K562 (cell line): ENCODE measurements at regions not wholly inside any gene's neighbourhood (a gene's known extent, or its start where the extent isn't known, plus 50 kb on each side); places are given as distances from the start of the nearest gene placed in this dataset.

Source experiments
- ATAC-seq: fragments of 200-7000 bp; cut with Tn5 transposase; 3 replicates; pipeline ENCODE4 v1.9.1; 2020; ENCODE audit warnings: moderate library complexity
- BruUV-seq: library from RNA; stranded (reverse); fragments of 400-500 nt; replicated peaks from 2 replicates; lab custom pipeline; 2021; lab: Mats Ljungman, UMichigan
- CTCF ChIA-PET: fragments of 300-600 bp; formaldehyde crosslinking; extraction: SDS; loops from one replicate; lab custom pipeline; 2021; ENCODE audit warnings: low intra/inter-chr PET ratio; lab: Yijun Ruan, JAX
- POLR2A ChIA-PET: fragments of 300-600, 350-650 bp; sonication (Branson Sonifier 250); formaldehyde crosslinking; extraction: SDS; loops from one replicate; lab custom pipeline; 2021; ENCODE audit warnings: antibody characterized with exemption, inconsistent platforms; lab: Yijun Ruan, JAX
- DNase-seq, 4 experiments: peaks; one replicate each; pipeline versions ENCODE4 v3.0.0 to v3.0.0-alpha.2; 2011 to 2018; ENCODE audit warnings: low spot score in 3 of 4, mixed read lengths in 3 of 4; ENCODE audit errors: extremely low read depth in 1 of 4
- FAIRE-seq: peaks from 2 replicates; lab custom pipeline; 2011; peaks lifted over from hg19 to GRCh38; lab: Jason Lieb, UNC
- H2AFZ ChIP-seq: 2 replicates; pipeline ENCODE4 v1.6.0; 2011; ENCODE audit warnings: low read depth, low read length, control low read depth, inconsistent platforms
- H3K27ac ChIP-seq: fragments of 200-600 bp; 3 replicates; pipeline ENCODE4 v1.8.0; 2011; ENCODE audit warnings: low read depth, mild to moderate bottlenecking, control low read depth, inconsistent platforms, low read length, moderate library complexity, mixed read lengths; ENCODE audit errors: extremely low read depth
- H3K27me3 ChIP-seq, 2 experiments: fragments of 300-600 bp in 1 of 2; 2 replicates in 1 of 2; 3 replicates in 1 of 2; pipeline versions ENCODE4 v1.6.0 to v1.8.0; 2011; ENCODE audit warnings: inconsistent platforms in 2 of 2, low read length in 2 of 2, mild to moderate bottlenecking in 1 of 2, mixed read lengths in 1 of 2, moderate library complexity in 1 of 2; ENCODE audit not compliant: control insufficient read depth in 2 of 2, insufficient read depth in 2 of 2
- H3K36me3 ChIP-seq: fragments of 300-600 bp; 3 replicates; pipeline ENCODE4 v1.8.0; 2011; ENCODE audit warnings: mild to moderate bottlenecking, low read length, inconsistent platforms; ENCODE audit not compliant: control insufficient read depth, insufficient read depth
- H3K4me1 ChIP-seq, 2 experiments: fragments of 200-600 bp in 1 of 2; replicated peaks in 1 of 2; 2 replicates in 1 of 2; 3 replicates in 1 of 2; pipeline versions ENCODE4 v1.5.1 to v1.8.0; 2011; ENCODE audit warnings: inconsistent platforms in 2 of 2, low read length in 2 of 2, mild to moderate bottlenecking in 1 of 2, mixed read lengths in 1 of 2, moderate library complexity in 1 of 2; ENCODE audit not compliant: control insufficient read depth in 2 of 2, insufficient read depth in 2 of 2
- H3K4me2 ChIP-seq: 2 replicates; pipeline ENCODE4 v1.6.1; 2011; ENCODE audit warnings: low read length, control low read depth, inconsistent platforms, mixed read lengths; ENCODE audit not compliant: insufficient read depth
- H3K4me3 ChIP-seq: fragments of 200-600 bp; sonication (generic), shearing (Covaris generic); 2 replicates; pipeline ENCODE4 v1.5.1; 2016; ENCODE audit warnings: control low read depth, inconsistent platforms
- H3K79me2 ChIP-seq: fragments of 200-600 bp; 3 replicates; pipeline ENCODE4 v1.8.0; 2011; ENCODE audit warnings: low read length, inconsistent platforms; ENCODE audit not compliant: control insufficient read depth, insufficient read depth
- H3K9ac ChIP-seq, 2 experiments: 2 replicates each; pipeline versions ENCODE4 v1.6.0 to v1.6.1; 2011; ENCODE audit warnings: low read depth in 2 of 2, low read length in 2 of 2, control low read depth in 1 of 2, inconsistent platforms in 1 of 2, mild to moderate bottlenecking in 1 of 2, mixed read lengths in 1 of 2; ENCODE audit not compliant: insufficient read depth in 1 of 2
- H3K9me1 ChIP-seq: one replicate; pipeline ENCODE4 v1.6.0; 2011; ENCODE audit warnings: inconsistent platforms, mild to moderate bottlenecking, low read length, moderate library complexity; ENCODE audit not compliant: control insufficient read depth, insufficient read depth
- H3K9me3 ChIP-seq: replicated peaks from 2 replicates; pipeline ENCODE4 v1.5.1; 2011; ENCODE audit warnings: low read depth, low read length, inconsistent platforms; ENCODE audit not compliant: control insufficient read depth, insufficient read depth
- H4K20me1 ChIP-seq: replicated peaks from 2 replicates; pipeline ENCODE4 v1.6.1; 2011; ENCODE audit warnings: low read length, inconsistent platforms, mixed read lengths; ENCODE audit not compliant: control insufficient read depth, insufficient read depth
- CTCF ChIP-seq, 3 experiments: IDR thresholded peaks in 2 of 3; conservative IDR thresholded peaks in 1 of 3; 2 replicates each; pipeline ENCODE4 v1.5.1; 2011 to 2012; ENCODE audit warnings: low read length in 3 of 3, mild to moderate bottlenecking in 3 of 3, control low read depth in 2 of 3, improper control_type of control experiment in 1 of 3, inconsistent platforms in 1 of 3, low read depth in 1 of 3, mixed read lengths in 1 of 3, moderate library complexity in 1 of 3; ENCODE audit not compliant: insufficient read depth in 2 of 3
- NEUROD1 ChIP-seq: fragments of 150-350 bp; IDR thresholded peaks from 2 replicates; pipeline ENCODE4 v1.6.1; 2014; ENCODE audit warnings: borderline replicate concordance, low read length, low read depth; ENCODE audit not compliant: partially characterized antibody
- WGBS: fragments of 100-300 bp; shearing (Covaris generic); methylation state at CpG from one replicate; pipeline ENCODE4 v1.1.6; 2016; ENCODE audit warnings: low coverage, mixed read lengths; ENCODE audit not compliant: insufficient coverage; ENCODE audit errors: missing lambda C conversion rate; 5-methylcytosine and 5-hydroxymethylcytosine counted together
- in situ Hi-C: fragments of 300-500 bp; cut with MboI; formaldehyde crosslinking; loops from 4 replicates; pipeline ENCODE4 v1.15.0; 2018; ENCODE audit warnings: inconsistent platforms, mixed read lengths
- intact Hi-C: fragments of 100-400 bp; cut with micrococcal nuclease; formaldehyde crosslinking; loops from 2 replicates; pipeline ENCODE4 v1.14.2; 2022

DNA sequence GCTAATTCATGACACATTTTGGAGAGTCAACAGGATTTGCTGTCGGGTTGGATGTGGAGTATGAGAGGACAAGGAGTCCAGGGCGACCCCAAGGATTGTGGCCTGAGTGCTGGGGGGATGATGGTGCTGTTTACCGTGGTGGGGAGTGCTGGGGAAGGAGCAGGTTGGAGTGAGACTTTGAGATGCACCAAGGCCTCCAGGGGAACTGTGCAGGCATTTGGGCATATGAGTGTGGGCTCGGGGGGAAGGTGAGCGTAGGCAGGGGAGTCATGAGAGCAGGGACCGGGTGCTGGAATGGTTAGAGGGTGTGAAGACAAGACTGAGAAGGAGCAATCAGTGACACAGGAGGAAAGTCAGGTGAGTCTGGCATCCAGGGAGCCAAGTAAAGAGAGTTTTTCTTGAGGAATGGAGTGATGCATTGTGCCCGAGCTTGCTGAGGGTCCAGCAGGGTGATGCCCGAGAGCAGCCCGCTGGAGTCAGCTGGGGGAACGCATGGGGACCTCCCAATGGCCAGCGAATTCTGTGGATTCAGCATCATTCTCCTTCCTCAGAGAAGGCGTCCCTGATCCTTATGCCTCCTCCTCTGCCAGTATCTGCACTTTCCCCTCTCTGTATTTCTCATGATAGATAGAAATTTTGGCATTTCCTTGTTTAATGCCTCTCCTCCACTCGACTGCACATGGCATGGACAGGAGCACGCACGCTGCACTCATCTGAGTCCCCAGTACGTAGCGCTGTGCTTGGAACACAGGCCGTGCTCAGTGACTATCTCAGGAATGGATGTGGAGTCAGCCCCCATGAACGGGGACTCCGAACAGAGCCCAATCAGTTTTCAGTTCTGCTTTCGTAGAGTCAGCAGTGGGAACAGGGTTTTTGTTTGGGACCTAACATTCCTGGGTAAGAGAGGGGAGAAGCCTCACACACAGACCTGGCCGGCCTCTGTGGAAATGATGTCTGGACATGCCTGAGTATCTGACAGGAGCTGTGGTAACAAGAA lies 52.1 kb upstream of the ETV3 start:
- no peak for FAIRE-seq
- H3K4me2 ChIP-seq = no peak overlapping the region
- in situ Hi-C loops = loop anchor here (5.0 kb wide), 1 partner anchor 302 kb away; no protein-coding TSS in a partner anchor
- peak; percentile 62 for ATAC-seq
- POLR2A ChIA-PET = interaction anchor here (0.5 to 0.8 kb wide), 3 partner anchors 162 to 258 kb away, joined by 3 read pairs; no protein-coding TSS in a partner anchor
- peaks cover 0 to 7% of the 10 kb centered on the region in 2 experiments; a peak in 1 of 5 replicates for H3K4me1 ChIP-seq
- CTCF ChIA-PET = no interaction called here
- no TSS peak for BruUV-seq
- intact Hi-C loops = loop anchor here (5.0 kb wide), 1 partner anchor 187 kb away; no protein-coding TSS in a partner anchor
- TF ChIP-seq CTCF (IDR thresholded peaks at IDR 0.05 in 2 of 3, conservative IDR thresholded peaks at IDR 0.05 in 1 of 3; ENCODE audit: insufficient read depth in 2 of 3, low read depth in 1 of 3, low read length in 3 of 3) (0 out of 6 replicates have a peak, but pooled peaks of 1 of the 3 experiments have one; percentile 9), NEUROD1 (no peak)
- H3K36me3 ChIP-seq = no peaks in the 10 kb centered on the region
- no peak overlapping the region for H3K27ac ChIP-seq
- H4K20me1 ChIP-seq = no peaks in the 10 kb centered on the region
- H3K27me3 ChIP-seq = peaks cover 18 to 54% of the 10 kb centered on the region in 2 experiments
- H3K4me3 ChIP-seq = no peak overlapping the region
- H3K9me1 ChIP-seq = no peaks in the 10 kb centered on the region
- H2AFZ ChIP-seq = no peak overlapping the region
- H3K9me3 ChIP-seq = no peaks in the 10 kb centered on the region
- H3K9ac ChIP-seq = no peak overlapping the region
- WGBS = 4% methylated on average over 22 of the region's 22 CpGs
- DNase-seq = no peak
- no peaks in the 10 kb centered on the region for H3K79me2 ChIP-seq
